ENCODE measurements at regions not wholly inside any gene's neighbourhood (a gene's known extent, or its start where the extent isn't known, plus 50 kb on each side); places are given as distances from the start of the nearest gene placed in this dataset.

- Histone ChIP-seq H2BK120ac (ENCODE audit: low read depth, low read length) (no peak overlapping the region), H3K9me3 (replicated peaks in 1 of 2; ENCODE audit: control insufficient read depth in 2 of 2, insufficient read depth in 1 of 2, low read depth in 1 of 2, low read length in 2 of 2) (no peaks in the 10 kb centered on the region), H3K14ac (ENCODE audit: low read length) (no peak overlapping the region), H2BK15ac (ENCODE audit: low read length) (no peak overlapping the region), H3K4ac (ENCODE audit: low read length) (no peak overlapping the region), H2BK5ac (ENCODE audit: low read length) (no peak overlapping the region), H3K18ac (ENCODE audit: low read length) (no peak overlapping the region), H3K9ac (ENCODE audit: low read depth, low read length, poor library complexity) (no peak overlapping the region), H3K4me2 (ENCODE audit: insufficient read depth, low read length, poor library complexity, severe bottlenecking) (no peak overlapping the region), H3K27ac (replicated peaks; ENCODE audit: low read length) (no peak overlapping the region), H3K27me3 (ENCODE audit: control insufficient read depth in 3 of 3, insufficient read depth in 3 of 3, low read depth in 1 of 3, low read length in 3 of 3) (no peaks in the 10 kb centered on the region), H3K23ac (ENCODE audit: low read depth, low read length, poor library complexity) (no peak overlapping the region), H2AK5ac (ENCODE audit: low read depth, low read length) (no peak overlapping the region), H2AFZ (ENCODE audit: low read length) (no peak overlapping the region), H3K79me1 (ENCODE audit: low read depth, low read length) (no peaks in the 10 kb centered on the region), H3K4me3 (ENCODE audit: low read length in 2 of 2) (no peak overlapping the region), H3K36me3 (replicated peaks in 1 of 2; ENCODE audit: control insufficient read depth in 2 of 2, insufficient read depth in 2 of 2, low read length in 2 of 2) (no peaks in the 10 kb centered on the region), H2BK12ac (ENCODE audit: low read length) (no peak overlapping the region), H4K8ac (ENCODE audit: low read depth, low read length) (no peak overlapping the region), H3K4me1 (ENCODE audit: control insufficient read depth in 2 of 2, insufficient read depth in 1 of 2, low read depth in 1 of 2, low read length in 2 of 2) (no peaks in the 10 kb centered on the region), H4K91ac (ENCODE audit: low read depth, low read length, poor library complexity) (no peak overlapping the region)
- no CpG with 5 or more reads among the region's 1 CpG for WGBS, 2 donors (ENCODE audit: extremely low coverage in 2 of 2, insufficient read length in 2 of 2, insufficient replicate concordance in 1 of 2)
- no peak for DNase-seq (ENCODE audit: low spot score)
Measured at GRCh38 chr11:34773826-34774225, 142.4 kb downstream of the APIP start.

GRCh38 chr11:34773211-34773610 lies 143.0 kb downstream of the APIP start:
- Histone ChIP-seq H2BK5ac (ENCODE audit: low read length) (no peak overlapping the region), H3K4me1 (ENCODE audit: control insufficient read depth in 2 of 2, insufficient read depth in 1 of 2, low read depth in 1 of 2, low read length in 2 of 2) (no peaks in the 10 kb centered on the region), H4K91ac (ENCODE audit: low read depth, low read length, poor library complexity) (no peak overlapping the region), H3K14ac (ENCODE audit: low read length) (no peak overlapping the region), H3K18ac (ENCODE audit: low read length) (no peak overlapping the region), H2BK15ac (ENCODE audit: low read length) (no peak overlapping the region), H2AFZ (ENCODE audit: low read length) (no peak overlapping the region), H3K9ac (ENCODE audit: low read depth, low read length, poor library complexity) (no peak overlapping the region), H3K27ac (replicated peaks; ENCODE audit: low read length) (no peak overlapping the region), H3K4ac (ENCODE audit: low read length) (no peak overlapping the region), H2BK120ac (ENCODE audit: low read depth, low read length) (no peak overlapping the region), H3K9me3 (replicated peaks in 1 of 2; ENCODE audit: control insufficient read depth in 2 of 2, insufficient read depth in 1 of 2, low read depth in 1 of 2, low read length in 2 of 2) (no peaks in the 10 kb centered on the region), H3K36me3 (replicated peaks in 1 of 2; ENCODE audit: control insufficient read depth in 2 of 2, insufficient read depth in 2 of 2, low read length in 2 of 2) (no peaks in the 10 kb centered on the region), H3K4me2 (ENCODE audit: insufficient read depth, low read length, poor library complexity, severe bottlenecking) (no peak overlapping the region), H2BK12ac (ENCODE audit: low read length) (no peak overlapping the region), H2AK5ac (ENCODE audit: low read depth, low read length) (no peak overlapping the region), H3K4me3 (ENCODE audit: low read length in 2 of 2) (no peak overlapping the region), H3K79me1 (ENCODE audit: low read depth, low read length) (no peaks in the 10 kb centered on the region), H3K27me3 (ENCODE audit: control insufficient read depth in 3 of 3, insufficient read depth in 3 of 3, low read depth in 1 of 3, low read length in 3 of 3) (no peaks in the 10 kb centered on the region), H4K8ac (ENCODE audit: low read depth, low read length) (no peak overlapping the region), H3K23ac (ENCODE audit: low read depth, low read length, poor library complexity) (no peak overlapping the region)
- WGBS, 2 donors (ENCODE audit: extremely low coverage in 2 of 2, insufficient read length in 2 of 2, insufficient replicate concordance in 1 of 2) = no CpG with 5 or more reads among the region's 1 CpG
- DNase-seq (ENCODE audit: low spot score) = no peak

- H3K79me1 ChIP-seq (ENCODE audit: low read depth, low read length) = no peaks in the 10 kb centered on the region
Measured at GRCh38 chr11:34770111-34770510, 146.1 kb downstream of the APIP start.

GRCh38 chr11:34769224-34769623 lies 147.0 kb downstream of the APIP start:
- H2BK120ac ChIP-seq (ENCODE audit: low read depth, low read length) = no peak overlapping the region
- no peaks in the 10 kb centered on the region for H3K4me1 ChIP-seq (ENCODE audit: control insufficient read depth in 2 of 2, insufficient read depth in 1 of 2, low read depth in 1 of 2, low read length in 2 of 2)
- no peaks in the 10 kb centered on the region for H3K27me3 ChIP-seq (ENCODE audit: control insufficient read depth in 3 of 3, insufficient read depth in 3 of 3, low read depth in 1 of 3, low read length in 3 of 3)
- H3K4me2 ChIP-seq (ENCODE audit: insufficient read depth, low read length, poor library complexity, severe bottlenecking) = no peak overlapping the region
- H3K9ac ChIP-seq (ENCODE audit: low read depth, low read length, poor library complexity) = no peak overlapping the region
- WGBS, 2 donors (ENCODE audit: extremely low coverage in 2 of 2, insufficient read length in 2 of 2, insufficient replicate concordance in 1 of 2) = no CpG with 5 or more reads among the region's 2 CpGs
- no peak overlapping the region for H3K4me3 ChIP-seq (ENCODE audit: low read length in 2 of 2)
- no peak overlapping the region for H2AFZ ChIP-seq (ENCODE audit: low read length)
- no peak overlapping the region for H3K4ac ChIP-seq (ENCODE audit: low read length)
- no peak overlapping the region for H3K14ac ChIP-seq (ENCODE audit: low read length)
- H3K18ac ChIP-seq (ENCODE audit: low read length) = no peak overlapping the region
- H3K9me3 ChIP-seq (replicated peaks in 1 of 2; ENCODE audit: control insufficient read depth in 2 of 2, insufficient read depth in 1 of 2, low read depth in 1 of 2, low read length in 2 of 2) = peaks cover 0 to 2% of the 10 kb centered on the region in 2 donors
- no peak overlapping the region for H2BK15ac ChIP-seq (ENCODE audit: low read length)
- H4K8ac ChIP-seq (ENCODE audit: low read depth, low read length) = no peak overlapping the region
- no peak for DNase-seq (ENCODE audit: low spot score)
- H3K27ac ChIP-seq (replicated peaks; ENCODE audit: low read length) = no peak overlapping the region
- H2AK5ac ChIP-seq (ENCODE audit: low read depth, low read length) = no peak overlapping the region
- H3K23ac ChIP-seq (ENCODE audit: low read depth, low read length, poor library complexity) = no peak overlapping the region
- H2BK12ac ChIP-seq (ENCODE audit: low read length) = no peak overlapping the region
- no peaks in the 10 kb centered on the region for H3K36me3 ChIP-seq (replicated peaks in 1 of 2; ENCODE audit: control insufficient read depth in 2 of 2, insufficient read depth in 2 of 2, low read length in 2 of 2)
- H2BK5ac ChIP-seq (ENCODE audit: low read length) = no peak overlapping the region
- no peak overlapping the region for H4K91ac ChIP-seq (ENCODE audit: low read depth, low read length, poor library complexity)
- no peaks in the 10 kb centered on the region for H3K79me1 ChIP-seq (ENCODE audit: low read depth, low read length)

More at GRCh38 chr11:34770111-34770510, 146.1 kb downstream of the APIP start:
- Histone ChIP-seq H3K18ac (ENCODE audit: low read length) (no peak overlapping the region), H4K8ac (ENCODE audit: low read depth, low read length) (no peak overlapping the region), H3K4me2 (ENCODE audit: insufficient read depth, low read length, poor library complexity, severe bottlenecking) (no peak overlapping the region), H3K4me3 (ENCODE audit: low read length in 2 of 2) (no peak overlapping the region), H2BK12ac (ENCODE audit: low read length) (no peak overlapping the region), H3K4ac (ENCODE audit: low read length) (no peak overlapping the region), H2BK5ac (ENCODE audit: low read length) (no peak overlapping the region), H2BK120ac (ENCODE audit: low read depth, low read length) (no peak overlapping the region), H3K9ac (ENCODE audit: low read depth, low read length, poor library complexity) (no peak overlapping the region), H3K14ac (ENCODE audit: low read length) (no peak overlapping the region), H3K4me1 (ENCODE audit: control insufficient read depth in 2 of 2, insufficient read depth in 1 of 2, low read depth in 1 of 2, low read length in 2 of 2) (no peaks in the 10 kb centered on the region), H2AK5ac (ENCODE audit: low read depth, low read length) (no peak overlapping the region), H3K36me3 (replicated peaks in 1 of 2; ENCODE audit: control insufficient read depth in 2 of 2, insufficient read depth in 2 of 2, low read length in 2 of 2) (no peaks in the 10 kb centered on the region), H2BK15ac (ENCODE audit: low read length) (no peak overlapping the region), H3K27me3 (ENCODE audit: control insufficient read depth in 3 of 3, insufficient read depth in 3 of 3, low read depth in 1 of 3, low read length in 3 of 3) (no peaks in the 10 kb centered on the region), H3K9me3 (replicated peaks in 1 of 2; ENCODE audit: control insufficient read depth in 2 of 2, insufficient read depth in 1 of 2, low read depth in 1 of 2, low read length in 2 of 2) (no peaks in the 10 kb centered on the region), H2AFZ (ENCODE audit: low read length) (no peak overlapping the region), H3K27ac (replicated peaks; ENCODE audit: low read length) (no peak overlapping the region), H4K91ac (ENCODE audit: low read depth, low read length, poor library complexity) (no peak overlapping the region), H3K23ac (ENCODE audit: low read depth, low read length, poor library complexity) (no peak overlapping the region)
- no peak for DNase-seq (ENCODE audit: low spot score)
- WGBS, 2 donors (ENCODE audit: extremely low coverage in 2 of 2, insufficient read length in 2 of 2, insufficient replicate concordance in 1 of 2) = no CpG with 5 or more reads among the region's 1 CpG
